HG02588 (cell line): ENCODE measurements at regions not wholly inside any gene's neighbourhood (a gene's known extent, or its start where the extent isn't known, plus 50 kb on each side); places are given as distances from the start of the nearest gene placed in this dataset.

Experiments
- ATAC-seq: cut with Tn5 transposase; IDR thresholded peaks from one replicate; pipeline ENCODE4 v1.9.1; 2021; ENCODE audit warnings: mild to moderate bottlenecking, moderate library complexity; ENCODE audit not compliant: unreplicated experiment

DNA sequence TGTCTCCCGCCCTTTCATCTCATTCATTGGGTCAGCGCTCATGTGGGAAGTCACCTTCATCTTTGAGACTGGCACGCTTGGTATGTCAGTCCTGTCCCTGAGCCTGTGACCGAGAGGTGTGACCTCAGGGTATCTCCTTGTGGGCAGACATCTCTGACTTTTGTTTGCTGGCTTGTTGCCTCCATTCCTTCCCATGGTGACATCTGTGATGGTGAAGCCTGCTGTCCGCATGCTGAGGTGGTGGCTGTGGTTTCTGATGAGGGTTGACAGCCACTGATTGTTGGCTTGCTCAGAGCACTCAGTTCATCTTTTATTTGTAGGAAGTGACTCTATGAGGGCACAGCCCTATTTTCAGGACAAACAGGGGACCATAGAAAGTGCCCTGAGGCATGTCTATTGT, 139.2 kb downstream of the SLC4A3 start:
- ATAC-seq, result no peak

DNA sequence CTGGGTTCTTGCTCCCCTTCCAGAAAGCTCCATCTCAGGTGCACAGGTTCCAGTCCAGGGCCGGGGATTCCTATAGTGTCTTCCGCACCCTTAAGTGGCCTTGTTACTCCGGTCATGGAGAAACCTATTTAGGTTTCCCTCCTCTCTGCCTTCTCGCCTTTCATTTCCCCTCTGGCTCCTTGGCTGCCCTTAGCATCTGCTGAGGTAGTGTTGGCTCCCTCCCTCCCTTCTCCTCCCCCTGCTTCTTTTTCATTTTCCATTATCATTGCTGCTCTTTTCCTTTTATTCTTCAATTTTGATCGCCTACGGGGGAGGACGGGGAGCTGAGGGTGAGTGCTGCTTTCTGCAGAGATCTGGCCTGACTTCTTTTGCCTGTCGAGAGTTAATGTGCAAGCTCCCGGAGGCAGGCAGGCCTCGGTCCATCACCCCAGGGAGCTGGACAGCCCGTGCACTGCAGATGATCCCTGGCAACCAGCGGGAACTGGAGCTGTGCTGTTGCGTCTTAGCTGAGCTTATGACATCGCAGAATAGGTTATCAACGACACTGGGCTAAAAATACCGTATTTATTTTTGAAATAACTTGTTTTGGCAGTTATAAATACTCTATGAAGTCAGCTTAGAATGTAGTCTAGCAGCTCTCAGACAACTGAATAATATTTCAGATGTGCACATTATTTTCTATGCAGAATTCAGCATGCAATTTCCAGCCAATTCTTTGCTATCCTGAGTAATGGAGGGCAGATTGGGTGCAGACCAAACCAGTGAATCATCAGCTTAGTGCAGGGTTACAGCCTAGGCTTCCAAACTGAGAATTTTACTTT, 141.9 kb downstream of the SLC4A3 start:
- no peak for ATAC-seq

DNA sequence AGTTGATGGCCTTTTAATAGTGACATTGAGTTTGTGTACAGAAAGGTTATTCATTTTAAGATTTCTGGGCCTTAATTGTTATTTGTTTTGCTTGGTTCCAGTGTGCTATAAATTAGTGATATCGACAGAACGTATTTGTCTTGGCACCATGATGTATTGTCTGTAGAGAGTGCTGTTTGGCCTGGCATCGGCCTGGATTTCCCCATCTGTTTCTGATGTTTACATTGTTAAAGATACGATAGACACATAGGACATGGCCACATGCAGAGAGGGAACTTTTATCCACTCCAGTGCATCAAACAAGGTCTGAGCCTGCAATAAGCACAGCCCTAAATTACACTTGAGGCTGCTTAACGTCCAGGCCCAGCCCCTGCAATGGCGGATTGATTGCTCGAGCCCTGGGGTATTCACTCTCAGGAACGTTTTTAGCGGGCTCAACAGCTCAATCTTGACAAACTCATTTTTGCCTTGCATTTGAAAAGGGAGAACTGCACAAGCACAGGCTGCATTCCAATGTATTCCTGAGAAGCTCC, 144.7 kb downstream of the SLC4A3 start:
- ATAC-seq, result no peak

DNA sequence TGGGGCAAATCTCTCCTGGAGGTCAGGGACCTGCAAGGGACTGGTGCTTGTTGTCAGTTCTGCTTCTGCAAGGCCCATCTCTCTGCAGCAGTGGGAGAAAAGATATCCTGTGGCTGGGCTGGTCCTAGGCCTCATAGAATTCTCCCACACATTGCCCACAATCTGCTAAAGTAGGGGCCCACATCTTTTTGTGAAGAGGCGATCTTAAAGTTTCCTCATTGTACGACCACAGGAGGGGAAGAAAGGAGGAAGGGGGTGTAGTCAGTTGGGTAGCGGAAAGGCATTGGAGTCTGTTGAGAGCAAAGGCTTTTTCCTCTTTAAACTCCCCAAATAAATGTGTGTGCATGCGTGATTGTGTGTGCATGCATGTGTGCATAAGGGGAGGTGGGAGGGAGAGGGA, 145.3 kb downstream of the SLC4A3 start:
- no peak for ATAC-seq

DNA sequence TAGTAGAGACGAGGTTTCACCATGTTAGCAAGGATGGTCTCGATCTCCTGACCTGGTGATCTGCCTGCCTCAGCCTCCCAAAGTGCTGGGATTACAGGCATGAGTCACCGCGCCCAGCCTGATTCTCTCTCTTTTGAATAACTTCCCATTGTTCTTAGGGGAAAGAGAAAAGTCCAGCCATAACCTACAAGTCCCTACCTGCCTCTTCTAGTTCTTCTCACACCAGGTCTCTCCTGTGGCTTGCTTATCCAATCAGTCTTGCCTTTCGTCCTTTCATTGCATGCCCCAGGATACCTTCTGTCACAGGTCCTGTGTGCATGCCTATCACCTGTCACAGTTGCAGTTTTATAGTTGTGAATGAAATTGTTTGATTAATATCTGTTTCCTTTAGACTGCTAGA, 148.1 kb downstream of the SLC4A3 start:
- ATAC-seq, result no peak

DNA sequence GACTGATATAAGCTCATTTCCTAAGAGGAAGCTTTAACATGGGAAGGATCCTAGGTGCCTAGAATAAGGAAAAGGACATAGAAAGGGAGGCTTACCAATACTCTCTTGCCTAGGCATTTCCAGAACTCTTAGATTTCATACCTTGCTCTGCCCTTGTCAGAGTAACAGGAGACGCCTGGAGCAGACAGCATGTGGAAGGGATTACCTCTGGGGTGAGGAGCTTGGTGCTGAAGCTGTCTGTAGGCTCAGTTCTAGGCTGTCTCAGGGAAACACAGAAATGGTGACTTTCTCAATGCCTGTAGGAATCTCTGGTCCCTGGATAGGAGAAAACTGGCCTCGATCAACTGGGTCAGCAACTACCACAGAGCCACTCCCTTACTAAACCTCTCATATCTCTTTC, 150.0 kb downstream of the SLC4A3 start:
- ATAC-seq, result no peak

DNA sequence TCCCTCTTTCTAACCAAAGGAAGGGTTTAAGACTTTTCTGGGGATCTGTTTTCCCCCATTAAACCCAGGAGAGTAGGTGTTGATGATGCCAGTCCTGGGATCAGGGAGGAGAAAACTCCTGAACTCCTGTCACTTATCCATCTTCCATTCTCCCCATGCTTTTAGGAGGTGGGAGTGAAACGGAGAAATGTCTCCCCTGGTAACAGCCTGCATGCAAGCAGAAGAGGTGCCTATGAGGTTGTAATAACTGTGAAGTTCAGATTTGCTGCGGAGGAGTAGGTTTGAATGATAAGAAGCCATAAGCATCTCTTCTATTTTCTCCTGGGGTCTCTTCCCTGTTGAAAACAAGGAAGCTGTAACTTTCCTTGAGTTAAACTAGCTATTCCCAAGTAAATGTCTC, 150.8 kb downstream of the SLC4A3 start:
- ATAC-seq, result no peak

DNA sequence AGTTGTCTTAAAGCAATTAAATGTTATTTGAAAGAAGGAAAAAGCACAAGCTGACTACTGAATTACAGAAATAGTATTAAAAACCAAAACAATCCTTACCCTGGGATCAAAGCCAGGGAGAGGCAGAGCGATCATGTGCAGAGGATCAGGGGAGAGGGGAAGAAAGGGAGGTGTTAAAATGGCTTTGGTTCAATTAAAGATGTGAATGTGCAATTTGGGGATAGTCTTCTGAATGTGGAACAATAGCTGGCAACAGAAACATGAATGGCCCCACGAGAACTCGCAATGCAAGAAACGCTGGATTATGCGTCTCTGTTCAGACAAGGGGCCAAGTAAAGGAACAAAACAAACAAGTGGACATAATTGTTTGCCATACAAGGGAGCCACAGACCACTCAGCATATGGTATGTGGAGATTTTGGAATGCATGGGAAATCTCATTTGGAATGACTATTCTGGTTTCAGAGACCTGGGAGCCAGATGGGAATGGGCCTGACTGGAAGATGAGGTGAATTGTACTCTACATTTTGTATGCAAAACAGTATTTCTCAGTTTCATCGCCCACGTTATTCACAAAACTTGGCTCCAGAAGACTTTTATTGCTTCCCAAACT, 155.4 kb downstream of the SLC4A3 start:
- no peak for ATAC-seq

DNA sequence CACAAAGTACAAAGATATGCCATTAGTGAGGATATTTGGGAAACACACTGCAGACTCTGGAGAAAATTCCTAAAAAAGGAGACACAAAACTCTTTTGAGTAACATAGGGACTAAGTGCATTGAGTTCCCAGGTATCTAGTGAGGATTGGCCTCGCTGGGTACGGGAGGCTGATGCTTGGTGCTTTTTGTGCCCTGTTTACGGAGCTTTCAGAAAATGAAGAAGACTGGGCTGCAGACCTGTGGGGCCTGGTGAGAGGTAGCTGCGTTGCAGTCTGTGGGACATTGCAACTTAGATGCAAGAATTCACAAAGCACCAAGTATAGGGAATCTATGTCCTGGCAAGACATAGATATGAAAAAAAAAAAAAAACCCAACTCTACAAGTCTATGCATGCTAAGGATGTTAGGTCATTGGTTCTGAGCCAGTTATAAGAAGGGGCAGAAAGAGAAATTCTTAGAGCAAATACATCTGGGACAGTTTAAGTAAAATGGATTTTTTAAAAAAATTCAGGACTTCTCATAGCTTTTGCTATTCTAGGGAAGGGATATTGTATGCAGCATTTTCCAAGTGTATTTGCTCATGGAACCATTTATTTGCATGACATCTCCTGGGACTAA, 156.0 kb downstream of the SLC4A3 start:
- no peak for ATAC-seq

DNA sequence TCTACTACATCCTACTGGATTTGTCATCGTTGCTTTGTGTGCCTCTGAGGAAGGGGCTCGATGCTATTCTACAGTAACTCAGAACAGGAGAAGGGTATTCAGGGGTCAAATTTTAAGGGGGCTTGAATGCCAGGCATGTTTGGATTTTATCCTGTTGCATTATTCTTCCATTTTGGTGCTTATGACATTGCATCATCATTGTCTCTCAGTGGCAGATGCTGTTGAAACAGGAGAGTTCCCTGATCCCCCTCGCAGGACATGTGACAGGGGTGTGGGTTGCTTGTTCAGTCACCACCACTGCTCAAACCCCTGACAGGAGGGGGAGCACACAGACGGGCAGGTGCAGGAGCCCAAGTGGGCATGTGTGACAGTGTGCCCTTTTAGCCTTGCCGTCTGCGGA, 156.7 kb downstream of the SLC4A3 start:
- no peak for ATAC-seq

DNA sequence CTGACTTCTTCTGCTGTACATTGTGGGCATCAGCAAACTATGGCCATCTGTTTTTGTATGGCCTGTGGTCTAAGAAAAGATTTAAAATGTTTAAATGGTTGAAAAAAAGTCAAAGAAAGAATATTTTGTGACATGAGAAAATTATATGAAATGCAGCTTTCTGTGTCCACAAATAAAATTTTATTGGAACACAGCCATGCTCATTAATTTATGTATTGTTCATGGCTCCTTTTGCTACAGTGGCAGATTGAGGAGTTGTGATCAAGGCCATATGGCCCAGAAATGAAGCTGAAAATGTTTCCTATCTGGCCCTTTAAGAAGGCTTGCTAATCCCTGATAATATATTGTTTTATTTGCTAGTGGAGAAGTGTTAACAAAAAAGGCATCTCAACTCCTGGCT, 162.0 kb downstream of the SLC4A3 start:
- no peak for ATAC-seq

DNA sequence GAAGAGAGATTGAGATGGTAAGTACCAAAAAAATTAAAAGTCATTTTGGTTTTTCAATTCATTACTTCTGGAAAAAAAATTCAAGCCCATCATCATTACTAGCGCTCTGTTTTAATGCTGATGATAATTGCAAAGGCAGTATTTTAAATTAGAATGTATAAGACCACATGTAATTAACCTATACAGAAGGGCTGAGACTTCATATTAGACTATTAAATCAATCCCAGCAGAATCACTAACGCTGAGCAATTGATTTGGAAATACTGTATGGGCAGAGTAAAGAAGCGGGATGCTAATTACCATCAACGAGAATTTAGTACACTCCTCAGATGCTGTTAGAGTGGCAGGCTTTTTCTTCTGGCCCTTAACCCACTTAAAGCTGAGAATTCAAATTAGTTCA, 165.0 kb downstream of the SLC4A3 start:
- no peak for ATAC-seq

DNA sequence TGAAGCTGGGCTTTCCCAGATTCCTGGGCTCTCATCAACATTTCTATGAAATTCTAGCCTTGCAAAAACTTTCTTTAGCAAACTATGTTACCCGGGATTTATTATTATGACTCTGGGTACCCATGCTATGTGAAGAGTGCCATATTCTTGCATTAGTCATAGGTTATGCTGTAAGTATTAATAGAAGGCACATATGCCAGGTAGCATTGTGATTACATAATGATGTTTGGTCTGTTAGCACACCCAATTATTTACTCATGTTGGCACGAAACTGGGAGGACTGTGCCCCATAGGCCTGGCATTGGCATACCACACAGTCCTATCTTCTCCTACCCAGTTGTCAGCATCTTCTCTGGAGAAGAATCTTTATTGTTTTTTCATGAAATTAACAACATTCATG, 171.0 kb downstream of the SLC4A3 start:
- ATAC-seq, result no peak

DNA sequence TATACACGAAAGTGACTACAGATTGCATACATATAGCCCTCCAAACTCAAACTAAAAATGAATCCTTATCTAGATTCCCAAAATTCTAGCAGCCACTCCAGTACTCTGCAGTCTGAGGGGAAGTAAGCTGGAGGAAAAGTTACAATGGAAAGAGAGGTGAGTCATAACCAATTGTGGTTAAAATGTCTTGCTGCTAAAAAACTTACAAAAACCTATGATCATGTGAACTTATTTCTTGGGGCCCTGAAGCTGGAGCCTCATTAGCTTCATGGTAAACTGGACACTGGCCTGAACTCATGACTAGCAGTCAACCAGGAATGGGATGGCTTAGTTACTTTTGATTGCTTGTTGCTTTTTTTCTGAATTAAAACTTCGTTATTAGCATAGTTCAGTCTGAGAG, 175.9 kb downstream of the SLC4A3 start:
- ATAC-seq, result no peak

DNA sequence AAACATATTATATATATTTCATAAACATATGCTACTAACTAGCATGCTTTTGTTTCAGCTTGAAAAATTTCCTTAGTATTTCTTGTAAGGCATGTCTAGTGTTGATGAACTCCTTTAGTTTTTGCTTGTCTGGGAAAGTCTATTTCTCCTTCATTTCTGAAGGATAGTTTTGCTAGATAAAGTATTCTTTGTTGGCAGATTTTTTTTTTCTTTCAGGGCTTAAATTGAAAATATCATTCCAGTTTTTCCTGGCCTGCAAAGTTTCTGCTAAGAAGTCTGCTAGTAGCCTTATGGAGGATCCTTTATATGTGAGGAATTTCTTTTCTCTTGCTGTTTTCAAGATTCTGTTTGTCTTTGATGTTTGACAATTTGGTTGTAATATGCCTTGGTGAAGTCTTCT, 183.5 kb downstream of the SLC4A3 start:
- ATAC-seq, result no peak

DNA sequence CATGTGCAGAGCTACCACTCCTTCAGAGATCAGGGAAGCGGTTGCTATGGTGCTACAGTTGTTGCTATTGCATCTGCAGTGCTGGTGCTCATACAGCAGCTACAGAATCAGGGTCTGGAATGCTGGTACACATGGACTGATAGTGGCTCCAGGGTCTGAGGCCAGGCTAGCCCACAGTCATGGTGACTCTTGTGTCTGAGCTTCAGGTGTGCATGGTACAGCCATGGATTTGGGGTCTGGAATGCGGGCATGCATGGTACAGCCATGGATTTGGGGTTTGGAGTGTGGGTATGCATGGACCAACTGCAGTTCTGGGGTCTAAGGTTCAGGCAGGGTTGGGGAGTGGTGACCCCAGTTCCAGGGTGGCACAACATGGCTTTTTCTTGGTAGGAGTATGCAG, 185.2 kb downstream of the SLC4A3 start:
- no peak for ATAC-seq

DNA sequence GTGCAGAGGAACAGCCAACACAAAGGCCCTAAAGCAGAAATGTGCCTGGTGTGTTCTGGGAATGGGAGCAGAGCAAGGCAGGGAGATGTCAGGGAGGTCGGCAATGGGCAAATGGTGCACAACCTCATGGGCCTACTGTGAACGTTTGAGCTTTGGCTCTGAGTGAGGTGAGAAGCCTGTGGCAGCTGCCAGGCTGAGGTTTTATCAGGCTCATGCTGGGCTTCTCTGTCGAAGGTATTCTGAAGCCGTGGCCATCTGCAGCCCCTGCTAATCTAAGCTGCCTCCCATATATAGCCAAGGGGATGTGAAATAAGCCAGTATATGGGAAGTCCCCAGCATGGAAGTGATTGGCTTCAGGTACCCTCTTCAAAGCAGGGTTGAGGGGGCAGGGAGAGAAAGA, 193.3 kb downstream of the SLC4A3 start:
- no peak for ATAC-seq

DNA sequence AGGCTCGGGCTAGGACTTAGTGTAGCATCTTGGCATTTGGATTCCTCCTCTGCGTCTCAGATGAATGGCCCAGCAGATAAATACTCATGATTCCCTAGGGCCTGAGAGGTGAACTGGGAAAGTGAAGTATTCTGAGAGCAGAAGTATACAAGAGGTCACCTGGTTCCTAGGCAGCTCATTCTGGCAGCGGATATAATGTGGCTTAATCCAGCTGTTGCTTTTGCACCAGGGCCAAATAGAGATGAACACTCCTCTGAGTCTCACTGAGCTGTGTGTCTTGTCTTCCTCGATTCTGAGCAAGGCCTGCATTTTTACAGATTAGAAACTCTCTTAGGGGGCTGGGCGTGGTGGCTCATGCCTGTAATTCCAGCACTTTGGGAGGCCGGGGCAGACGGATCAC, 196.1 kb downstream of the SLC4A3 start:
- no peak for ATAC-seq

DNA sequence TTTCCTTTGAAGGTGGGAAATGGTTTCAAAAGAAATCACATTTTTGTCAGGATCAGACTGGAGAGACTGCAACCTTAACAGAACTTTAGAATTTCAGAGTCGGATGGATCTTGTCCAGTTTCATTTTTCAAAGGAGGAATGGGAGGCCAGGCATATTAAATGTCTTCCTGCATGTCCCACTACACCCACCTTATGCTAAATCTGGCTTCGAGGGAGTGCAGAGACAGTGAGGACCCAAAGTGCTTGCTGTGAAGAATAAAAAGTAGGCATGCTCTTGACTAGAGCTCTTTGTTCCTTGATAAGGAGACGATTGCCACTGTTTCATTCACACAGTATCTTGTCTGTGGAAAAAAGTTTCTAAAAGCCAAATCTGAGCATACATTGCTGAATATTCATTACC, 197.6 kb downstream of the SLC4A3 start:
- ATAC-seq, result no peak

DNA sequence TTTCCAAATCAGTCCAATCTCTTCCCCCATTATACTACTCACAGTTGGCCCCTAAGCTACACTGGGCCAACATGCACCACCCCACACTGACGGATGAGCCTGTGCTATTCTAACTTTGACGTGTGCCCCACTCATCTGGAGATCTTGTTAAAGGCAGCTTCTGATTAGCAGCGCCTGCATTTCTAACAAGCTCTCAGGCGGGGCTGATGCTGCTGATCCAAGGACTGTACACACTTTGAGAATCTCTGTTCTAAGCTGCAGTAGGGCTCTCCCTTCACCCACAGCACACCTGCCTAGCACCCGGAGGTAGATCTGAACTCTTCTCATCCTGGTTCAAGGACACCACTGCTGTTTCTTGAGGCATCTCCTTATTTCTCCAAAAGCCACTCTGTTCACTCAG, 200.7 kb downstream of the SLC4A3 start:
- ATAC-seq, result no peak

DNA sequence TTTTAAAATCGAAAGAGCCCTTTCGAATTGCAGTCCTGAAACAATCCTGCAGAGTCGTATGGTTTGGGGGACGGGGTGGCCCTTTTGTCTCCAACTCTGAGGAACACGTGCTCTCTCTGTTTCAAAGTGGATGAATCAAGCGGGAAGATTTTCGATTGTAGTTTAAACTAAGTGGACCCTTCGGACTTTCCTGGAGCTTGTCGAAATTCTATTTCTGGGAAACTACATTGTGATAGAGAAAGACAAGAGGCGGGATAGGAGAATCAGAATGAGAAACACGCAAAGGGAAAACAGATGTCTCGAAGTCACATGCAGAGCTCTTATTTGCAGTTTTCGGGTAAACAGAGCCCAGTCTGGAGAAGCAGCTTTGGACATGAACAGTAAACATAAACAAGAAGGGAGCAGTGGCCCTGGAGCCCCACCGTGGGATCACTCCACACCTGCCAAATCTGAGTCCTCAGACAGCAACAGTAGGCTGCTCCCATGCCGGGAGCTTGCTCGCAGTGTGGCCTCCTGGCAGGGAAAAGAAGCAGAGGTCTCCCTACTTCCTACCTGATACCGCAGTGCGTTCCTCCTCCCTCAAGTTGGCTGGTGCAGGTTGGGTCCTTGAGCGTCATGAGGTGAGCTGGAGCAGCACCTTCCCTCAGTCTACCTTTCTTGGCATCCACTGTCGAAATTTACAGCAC, 202.4 kb downstream of the SLC4A3 start:
- ATAC-seq, result no peak

DNA sequence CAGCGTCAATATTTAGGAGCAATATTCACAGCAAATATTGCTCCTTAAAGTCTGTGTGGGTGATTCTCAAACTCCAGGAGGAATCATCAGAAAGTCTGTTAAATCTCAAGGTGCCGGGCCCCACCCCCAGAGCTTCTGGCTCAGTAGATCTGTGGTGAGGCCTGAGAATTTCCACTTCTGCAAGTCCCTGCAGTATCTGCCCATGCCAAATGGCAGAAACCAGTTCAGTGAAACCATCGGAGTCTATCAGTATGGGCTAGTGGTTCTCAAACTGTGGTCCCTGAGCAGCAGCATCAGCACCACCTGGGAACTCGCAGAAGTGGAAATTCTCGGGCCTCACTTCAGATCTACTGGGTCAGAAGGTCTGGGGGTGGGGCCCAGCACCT, 202.9 kb downstream of the SLC4A3 start:
- ATAC-seq, result no peak
